SK-N-SH (cell line): ENCODE measurements at regions not wholly inside any gene's neighbourhood (a gene's known extent, or its start where the extent isn't known, plus 50 kb on each side); places are given as distances from the start of the nearest gene placed in this dataset.

Experiments
- CTCF ChIA-PET: fragments of 300-600, 350-600 bp; formaldehyde crosslinking; extraction: SDS; loops from one replicate; lab custom pipeline; 2021; lab: Yijun Ruan, JAX
- POLR2A ChIA-PET: fragments of 350-600 bp; sonication (Branson Sonifier 250); formaldehyde crosslinking; extraction: SDS; loops from one replicate; lab custom pipeline; 2020; ENCODE audit warnings: antibody characterized with exemption, inconsistent platforms; lab: Yijun Ruan, JAX
- DNase-seq: peaks from one replicate; pipeline ENCODE4 v3.0.0; 2012
- H2AFZ ChIP-seq: fragments of 200-600 bp; sonication (generic); 2 replicates; pipeline ENCODE4 v1.8.1; 2016; ENCODE audit warnings: antibody characterized with exemption, mild to moderate bottlenecking, low read depth
- H3F3A ChIP-seq: fragments of 200-600 bp; sonication (generic); replicated peaks from 2 replicates; pipeline ENCODE3; 2016; ENCODE audit warnings: antibody characterized with exemption, mild to moderate bottlenecking; ENCODE audit not compliant: insufficient read depth
- H3K27ac ChIP-seq, 2 experiments: fragments of 200-500 bp in 1 of 2; fragments of 200-600 bp in 1 of 2; sonication (Bioruptor generic) in 1 of 2; sonication (generic), shearing (Covaris generic) in 1 of 2; 2 replicates each; pipeline versions ENCODE4 v1.5.1 to v1.6.1; 2014 to 2016; ENCODE audit warnings: low read depth in 2 of 2, inconsistent platforms in 1 of 2, low read length in 1 of 2, mild to moderate bottlenecking in 1 of 2, mixed read lengths in 1 of 2
- H3K27me3 ChIP-seq: fragments of 200-600 bp; sonication (generic), shearing (Covaris generic); 2 replicates; pipeline ENCODE4 v1.6.1; 2016; ENCODE audit warnings: mixed run types; ENCODE audit not compliant: insufficient read depth
- H3K36me3 ChIP-seq, 2 experiments: fragments of 200-500 bp in 1 of 2; fragments of 200-600 bp in 1 of 2; sonication (Bioruptor generic) in 1 of 2; sonication (generic) in 1 of 2; replicated peaks in 1 of 2; 2 replicates each; pipeline versions ENCODE3 to v1.5.1; 2014 to 2016; ENCODE audit warnings: low read length in 1 of 2, mild to moderate bottlenecking in 1 of 2; ENCODE audit not compliant: insufficient read depth in 2 of 2, control insufficient read depth in 1 of 2
- H3K4me1 ChIP-seq, 2 experiments: fragments of 200-500 bp in 1 of 2; fragments of 200-600 bp in 1 of 2; sonication (Bioruptor generic) in 1 of 2; sonication (generic), shearing (Covaris generic) in 1 of 2; 2 replicates each; pipeline versions ENCODE4 v1.5.1 to v1.6.1; 2014 to 2016; ENCODE audit warnings: low read depth in 1 of 2, low read length in 1 of 2, mixed run types in 1 of 2; ENCODE audit not compliant: insufficient read depth in 2 of 2, control insufficient read depth in 1 of 2
- H3K4me2 ChIP-seq: fragments of 200-600 bp; sonication (generic), shearing (Covaris generic); 2 replicates; pipeline ENCODE4 v1.6.1; 2017; ENCODE audit warnings: mixed run types
- H3K4me3 ChIP-seq, 2 experiments: fragments of 200-500 bp in 1 of 2; fragments of 200-600 bp in 1 of 2; sonication (Bioruptor generic) in 1 of 2; sonication (generic), shearing (Covaris generic) in 1 of 2; 2 replicates each; pipeline versions ENCODE4 v1.5.1 to v1.8.1; 2014 to 2016; ENCODE audit warnings: low read depth in 2 of 2, inconsistent platforms in 1 of 2, low read length in 1 of 2, mild to moderate bottlenecking in 1 of 2, mixed read lengths in 1 of 2, moderate library complexity in 1 of 2
- H3K79me2 ChIP-seq: fragments of 200-600 bp; sonication (generic); 2 replicates; pipeline ENCODE4 v1.8.1; 2017; ENCODE audit warnings: mild to moderate bottlenecking; ENCODE audit not compliant: insufficient read depth
- H3K9ac ChIP-seq: fragments of 200-600 bp; sonication (generic); 2 replicates; pipeline ENCODE4 v1.6.1; 2017; ENCODE audit warnings: mixed run types
- H3K9me2 ChIP-seq: fragments of 200-600 bp; sonication (generic); 2 replicates; pipeline ENCODE4 v1.6.1; 2017; ENCODE audit warnings: mixed run types
- H3K9me3 ChIP-seq: fragments of 200-600 bp; sonication (generic); 2 replicates; pipeline ENCODE4 v1.6.1; 2017; ENCODE audit warnings: mixed run types, mild to moderate bottlenecking, moderate library complexity
- H4K20me1 ChIP-seq: fragments of 200-600 bp; sonication (generic); 2 replicates; pipeline ENCODE4 v1.6.1; 2017; ENCODE audit warnings: mild to moderate bottlenecking, mixed run types; ENCODE audit not compliant: insufficient read depth
- CTCF ChIP-seq: fragments of 200-600 bp; sonication (generic); IDR thresholded peaks from 2 replicates; pipeline ENCODE4 v1.6.1; 2017; ENCODE audit warnings: antibody characterized with exemption, mild to moderate bottlenecking, moderate library complexity
- EP300 ChIP-seq, 2 experiments: IDR thresholded peaks; 2 replicates each; pipeline versions ENCODE4 v1.4.0 to v1.6.1; 2012; ENCODE audit warnings: borderline replicate concordance in 1 of 2, low read depth in 1 of 2, low read length in 1 of 2
- EZH2phosphoT487 ChIP-seq: fragments of 200-600 bp; sonication (generic); IDR thresholded peaks from 2 replicates; pipeline ENCODE4 v1.6.1; 2017; ENCODE audit warnings: low read depth, mixed run types, mild to moderate bottlenecking, antibody characterized with exemption, moderate library complexity, borderline replicate concordance
- FOSL2 ChIP-seq: IDR thresholded peaks from 2 replicates; pipeline ENCODE4 v1.4.0; 2012; ENCODE audit warnings: low read depth, mild to moderate bottlenecking, moderate library complexity, borderline replicate concordance
- GABPA ChIP-seq: IDR thresholded peaks from 2 replicates; pipeline ENCODE4 v1.4.0; 2012; ENCODE audit warnings: low read depth, mild to moderate bottlenecking
- GATA2 ChIP-seq: sonication (generic); formaldehyde crosslinking; IDR thresholded peaks from 2 replicates; pipeline ENCODE4 v1.5.0; 2020; ENCODE audit warnings: mild to moderate bottlenecking, missing genetic modification reagents
- JUND ChIP-seq: IDR thresholded peaks from 2 replicates; pipeline ENCODE4 v1.4.0; 2012
- MXI1 ChIP-seq: IDR thresholded peaks from 2 replicates; pipeline ENCODE4 v1.6.1; 2012; ENCODE audit warnings: mild to moderate bottlenecking, low read depth, low read length, improper control_type of control experiment
- NFIC ChIP-seq: IDR thresholded peaks from 2 replicates; pipeline ENCODE4 v1.4.0; 2012; ENCODE audit warnings: borderline replicate concordance
- NRF1 ChIP-seq: IDR thresholded peaks from 2 replicates; pipeline ENCODE4 v1.6.1; 2012; ENCODE audit warnings: low read depth, mild to moderate bottlenecking, low read length
- POLR2AphosphoS5 ChIP-seq: IDR thresholded peaks from 2 replicates; pipeline ENCODE4 v1.6.1; 2012; ENCODE audit warnings: low read depth, low read length
- RFX5 ChIP-seq: IDR thresholded peaks from 2 replicates; pipeline ENCODE4 v1.6.1; 2012; ENCODE audit warnings: mild to moderate bottlenecking, improper control_type of control experiment, low read length
- RXRA ChIP-seq: IDR thresholded peaks from 2 replicates; pipeline ENCODE4 v1.4.0; 2012; ENCODE audit warnings: low read depth, mild to moderate bottlenecking, borderline replicate concordance
- SIN3A ChIP-seq: IDR thresholded peaks from 2 replicates; pipeline ENCODE4 v1.6.1; 2012; ENCODE audit warnings: low read depth, mild to moderate bottlenecking, low read length, moderate library complexity, borderline replicate concordance
- TCF12 ChIP-seq: IDR thresholded peaks from 2 replicates; pipeline ENCODE4 v1.4.0; 2012
- TEAD4 ChIP-seq: IDR thresholded peaks from 2 replicates; pipeline ENCODE4 v1.4.0; 2012; ENCODE audit warnings: mild to moderate bottlenecking, borderline replicate concordance; ENCODE audit not compliant: insufficient read depth
- USF2 ChIP-seq: fragments of 150-350 bp; IDR thresholded peaks from 2 replicates; pipeline ENCODE4 v1.6.1; 2017; ENCODE audit warnings: antibody characterized with exemption, low read length, low read depth, borderline replicate concordance
- YY1 ChIP-seq: IDR thresholded peaks from 2 replicates; pipeline ENCODE4 v1.4.0; 2012; ENCODE audit warnings: low read depth, mild to moderate bottlenecking
- WGBS: methylation state at CpG from one replicate; pipeline ENCODE4 v1.1.6; 2017; ENCODE audit warnings: low lambda C conversion rate; 5-methylcytosine and 5-hydroxymethylcytosine counted together
- TF ChIP-seq, protein P1 (sequence below): IDR thresholded peaks from 2 replicates; pipeline ENCODE4 v1.4.0; 2012; ENCODE audit warnings: low read depth

DNA sequence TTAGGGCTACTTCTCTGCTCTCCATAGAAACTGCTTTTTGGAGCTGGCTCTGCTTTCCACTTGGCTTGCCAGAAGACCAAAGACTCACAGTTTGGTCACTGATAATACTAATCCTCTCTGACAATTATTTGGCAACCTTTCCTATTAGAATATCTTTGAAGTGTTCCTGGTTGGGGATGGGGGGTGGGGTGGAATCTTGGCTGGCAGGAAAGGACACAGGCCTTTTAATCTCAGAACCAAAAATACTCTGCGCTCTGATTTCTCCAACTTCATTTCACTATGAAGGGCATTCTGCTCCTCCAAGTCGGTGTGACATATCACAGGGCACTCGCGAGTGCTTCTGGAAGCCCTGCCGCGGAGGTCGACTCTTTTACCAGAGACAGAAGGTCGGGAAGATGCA is 1329.0 kb upstream of the WWC1 start:
- Histone ChIP-seq H3K36me3 (no peaks in the 10 kb centered on the region), H3K27me3 (no peaks in the 10 kb centered on the region), H3K4me2 (no peak overlapping the region), H3K9me2 (no peaks in the 10 kb centered on the region), H3K9me3 (no peaks in the 10 kb centered on the region), H3K4me3 (no peak overlapping the region), H3K79me2 (no peaks in the 10 kb centered on the region), H3F3A (no peaks in the 10 kb centered on the region), H3K4me1 (no peaks in the 10 kb centered on the region), H4K20me1 (no peaks in the 10 kb centered on the region), H2AFZ (no peak overlapping the region), H3K27ac (no peak overlapping the region), H3K9ac (no peak overlapping the region)
- ChIA-PET CTCF (interaction anchor here (0.7 to 1.3 kb wide), 3 partner anchors 17 to 879 kb away, joined by 3 to 4 read pairs (median 3); partner anchors contain the start of gene TENM2), POLR2A (no interaction called here)
- TF ChIP-seq NFIC (no peak), GABPA (no peak), EZH2phosphoT487 (no peak), POLR2AphosphoS5 (no peak), RXRA (no peak), YY1 (no peak)
- TF ChIP-seq, protein P1, sequence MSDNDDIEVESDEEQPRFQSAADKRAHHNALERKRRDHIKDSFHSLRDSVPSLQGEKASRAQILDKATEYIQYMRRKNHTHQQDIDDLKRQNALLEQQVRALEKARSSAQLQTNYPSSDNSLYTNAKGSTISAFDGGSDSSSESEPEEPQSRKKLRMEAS, result no peak
- DNase-seq, result no peak
- 66% methylated on average over 8 of the region's 8 CpGs for WGBS

DNA sequence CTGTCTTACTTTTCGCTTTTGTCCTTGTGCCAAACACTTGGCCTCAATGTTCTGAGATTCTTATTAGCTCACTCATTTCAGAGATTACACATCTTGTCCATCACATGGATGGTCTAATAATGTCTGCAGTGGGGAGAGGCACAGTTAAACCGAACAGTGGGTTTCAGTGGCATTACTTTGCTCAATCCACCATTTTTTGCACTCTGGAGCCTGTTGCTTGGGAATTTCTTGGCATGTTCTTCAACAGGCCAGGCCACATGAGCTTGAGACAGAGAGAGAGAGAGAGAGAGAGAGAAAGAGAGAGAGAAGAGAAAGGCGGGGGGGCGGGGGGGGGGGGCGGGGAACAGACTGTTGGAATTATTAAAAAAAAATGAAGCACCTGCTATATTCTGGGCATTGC is 1327.8 kb upstream of the WWC1 start:
- Histone ChIP-seq H3K9me2 (no peaks in the 10 kb centered on the region), H3K4me3 (no peak overlapping the region), H4K20me1 (no peaks in the 10 kb centered on the region), H3K36me3 (no peaks in the 10 kb centered on the region), H3K9ac (no peak overlapping the region), H3K4me2 (no peak overlapping the region), H3K27ac (no peak overlapping the region), H3K4me1 (no peaks in the 10 kb centered on the region), H3K9me3 (no peaks in the 10 kb centered on the region), H2AFZ (no peak overlapping the region), H3K79me2 (no peaks in the 10 kb centered on the region), H3F3A (no peaks in the 10 kb centered on the region), H3K27me3 (no peaks in the 10 kb centered on the region)
- POLR2A ChIA-PET, result no interaction called here
- CTCF ChIA-PET, result interaction anchor here (0.6 to 1.0 kb wide), 2 partner anchors 10 to 586 kb away, joined by 3 read pairs; no protein-coding TSS in a partner anchor
- 24% methylated on average over 5 of the region's 5 CpGs for WGBS
- no peak for DNase-seq
- no peak for TF ChIP-seq RXRA
- TF ChIP-seq CTCF, result no peak

DNA sequence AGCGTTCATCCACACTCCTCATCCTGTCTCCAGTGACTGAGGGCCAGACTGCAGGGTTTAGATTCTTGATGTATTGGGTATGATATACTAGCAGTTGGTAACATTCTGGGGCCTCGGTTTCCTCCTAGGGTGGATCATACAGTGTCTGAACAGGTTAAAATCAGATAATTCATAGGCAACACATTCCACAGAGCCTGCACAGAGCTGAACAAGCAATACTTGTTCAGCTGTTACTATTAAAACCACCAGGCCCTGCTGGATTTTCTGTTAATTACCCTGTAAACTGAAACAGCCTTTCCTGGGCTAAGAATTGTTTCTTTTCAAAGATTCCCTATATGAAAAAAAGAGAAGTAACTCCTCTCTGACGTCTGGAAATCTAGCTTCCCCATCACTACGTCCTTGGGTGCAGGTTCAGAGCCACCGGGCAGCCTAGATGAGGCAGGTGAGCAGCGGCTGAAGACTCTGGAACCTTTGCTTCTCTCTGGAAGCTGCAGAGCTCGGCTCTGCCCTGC is 1313.5 kb upstream of the WWC1 start:
- H3K4me3 ChIP-seq, result peak overlapping the region in 1 of 2 experiments; percentile 54; a peak in 3 of 4 replicates
- H3K4me2 ChIP-seq, result peak overlapping the region; percentile 89
- ChIA-PET CTCF (interaction anchor here (1.3 to 1.4 kb wide), 4 partner anchors 13 to 72 kb away, joined by 3 to 5 read pairs (median 4); no protein-coding TSS in a partner anchor), POLR2A (no interaction called here)
- 67% methylated on average over 6 of the region's 7 CpGs for WGBS
- no peak for DNase-seq
- H3K36me3 ChIP-seq, result no peaks in the 10 kb centered on the region
- no peak overlapping the region for H3K27ac ChIP-seq
- no peak overlapping the region for H2AFZ ChIP-seq
- TF ChIP-seq SIN3A (no peak), NRF1 (no peak), USF2 (no peak), RFX5 (no peak), EP300 (IDR thresholded peaks at IDR 0.05; ENCODE audit: borderline replicate concordance in 1 of 2, low read depth in 1 of 2, low read length in 1 of 2) (no peak), TCF12 (no peak), RXRA (no peak), JUND (no peak), FOSL2 (no peak), MXI1 (no peak), TEAD4 (no peak), GATA2 (no peak), POLR2AphosphoS5 (no peak)
- H3K9ac ChIP-seq, result no peak overlapping the region
- no peaks in the 10 kb centered on the region for H3K27me3 ChIP-seq
- no peaks in the 10 kb centered on the region for H3K9me3 ChIP-seq
- no peaks in the 10 kb centered on the region for H3F3A ChIP-seq
- H3K79me2 ChIP-seq, result no peaks in the 10 kb centered on the region
- no peaks in the 10 kb centered on the region for H4K20me1 ChIP-seq
- H3K4me1 ChIP-seq, result peaks cover 0 to 3% of the 10 kb centered on the region in 2 experiments; a peak in 2 of 4 replicates
- H3K9me2 ChIP-seq, result no peaks in the 10 kb centered on the region
